ENCODE measurements at regions not wholly inside any gene's neighbourhood (a gene's known extent, or its start where the extent isn't known, plus 50 kb on each side); places are given as distances from the start of the nearest gene placed in this dataset.

DNA sequence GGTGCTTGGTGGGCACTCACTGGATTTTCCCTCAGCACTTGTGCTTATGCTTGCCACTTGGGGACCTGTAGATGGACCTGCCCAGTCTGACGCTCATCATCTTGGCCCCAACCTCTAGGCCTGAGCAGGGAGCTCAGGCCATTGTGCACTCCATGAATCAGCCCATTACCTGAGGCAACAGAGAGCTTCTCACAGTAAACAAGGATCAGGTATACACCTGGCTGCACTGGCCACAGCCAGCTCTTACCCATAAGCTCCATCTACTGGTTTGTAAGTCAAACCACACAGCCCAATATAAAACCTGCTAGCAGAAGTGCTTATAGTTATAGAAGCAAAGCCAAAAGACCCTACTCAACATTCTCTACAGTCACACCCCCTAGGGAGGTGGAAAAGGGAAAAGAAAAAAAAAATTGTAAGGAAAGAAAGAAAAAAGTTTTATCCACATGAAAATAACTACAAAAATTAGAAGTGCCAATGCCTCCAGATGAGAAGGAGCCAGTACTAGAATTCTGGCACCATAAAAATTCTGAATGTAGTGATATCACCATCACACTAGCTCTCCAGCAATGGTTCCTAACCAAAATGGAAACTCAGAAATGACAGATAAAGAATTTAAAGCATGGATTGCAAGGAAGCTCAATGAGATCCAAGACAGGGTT is 87.8 kb upstream of the CDH5 start (continued):
- no peak for TF ChIP-seq GPBP1L1 (CRISPR knock-in tag; IDR thresholded peaks at IDR 0.05)
- TF ChIP-seq RORA (CRISPR knock-in tag; IDR thresholded peaks at IDR 0.05): no peak
- TF ChIP-seq ZNF460 (CRISPR knock-in tag; IDR thresholded peaks at IDR 0.05; ENCODE audit: borderline replicate concordance): no peak
- no peak for TF ChIP-seq ZNF331 (CRISPR knock-in tag; IDR thresholded peaks at IDR 0.05)
- no peak for TF ChIP-seq PCBP2 (optimal IDR thresholded peaks at IDR 0.05; ENCODE audit: low read depth, low read length, poor library complexity, severe bottlenecking)
- no peak for TF ChIP-seq ZBTB3 (CRISPR knock-in tag; IDR thresholded peaks at IDR 0.05; ENCODE audit: borderline replicate concordance, low read depth)
- no peak for TF ChIP-seq CAMTA2 (CRISPR knock-in tag; IDR thresholded peaks at IDR 0.05; ENCODE audit: borderline replicate concordance)
- no peak for TF ChIP-seq PHF21A (CRISPR knock-in tag; IDR thresholded peaks at IDR 0.05)

- Histone ChIP-seq H3K9me3 (ENCODE audit: low read length) (no peaks in the 10 kb centered on the region), H3K4me2 (ENCODE audit: low read depth, low read length) (no peak overlapping the region), H3K79me2 (ENCODE audit: insufficient read depth, low read length) (no peaks in the 10 kb centered on the region), H3K27ac (ENCODE audit: extremely low read length, insufficient read depth, low read length) (no peak overlapping the region), H2AFZ (ENCODE audit: low read length) (no peak overlapping the region), H4K20me1 (ENCODE audit: insufficient read depth, low read length) (no peaks in the 10 kb centered on the region), H3K36me3 (replicated peaks in 1 of 2; ENCODE audit: control insufficient read depth in 1 of 2, insufficient read depth in 2 of 2, low read length in 2 of 2) (no peaks in the 10 kb centered on the region), H3K9ac (ENCODE audit: insufficient read depth, low read depth, low read length) (no peak overlapping the region), H3K4me1 (ENCODE audit: insufficient read depth, low read length) (no peaks in the 10 kb centered on the region), H3K27me3 (ENCODE audit: control insufficient read depth in 1 of 2, insufficient read depth in 2 of 2, low read length in 2 of 2) (no peaks in the 10 kb centered on the region), H3K4me3 (replicated peaks in 1 of 3; ENCODE audit: insufficient read depth in 1 of 3, low read depth in 2 of 3, low read length in 3 of 3) (no peak overlapping the region)
- 0% methylated on average over 1 of the region's 2 CpGs for WGBS (ENCODE audit: low lambda C conversion rate)
- ATAC-seq: no peak
- TF ChIP-seq ZNF101 (CRISPR knock-in tag; IDR thresholded peaks at IDR 0.05; ENCODE audit: borderline replicate concordance, low read depth) (no peak), ZBTB20 (CRISPR knock-in tag; IDR thresholded peaks at IDR 0.05; ENCODE audit: borderline replicate concordance, low read depth) (no peak), ZNF382 (CRISPR knock-in tag; IDR thresholded peaks at IDR 0.05; ENCODE audit: borderline replicate concordance) (no peak)
- POLR2A ChIA-PET: no interaction called here
- intact Hi-C loops (cut with micrococcal nuclease; ENCODE audit: unreplicated experiment): no loop called here
- DNase-seq (ENCODE audit: low spot score): no peak
- CTCF ChIA-PET (ENCODE audit: low intra/inter-chr PET ratio, low total read pairs): no interaction called here
- BruUV-seq (replicated peaks): no TSS peak
- in situ Hi-C loops (cut with HindIII; ENCODE audit: extremely low pct_ligation_motif_present, low pct_unique_long_range_greater_than_20kb): no loop called here
- no peak for FAIRE-seq
These were observed 88.4 kb upstream of the CDH5 start for GRCh38 chr16:66278111-66278531.
